ENCODE measurements at regions not wholly inside any gene's neighbourhood (a gene's known extent, or its start where the extent isn't known, plus 50 kb on each side); places are given as distances from the start of the nearest gene placed in this dataset.

DNA sequence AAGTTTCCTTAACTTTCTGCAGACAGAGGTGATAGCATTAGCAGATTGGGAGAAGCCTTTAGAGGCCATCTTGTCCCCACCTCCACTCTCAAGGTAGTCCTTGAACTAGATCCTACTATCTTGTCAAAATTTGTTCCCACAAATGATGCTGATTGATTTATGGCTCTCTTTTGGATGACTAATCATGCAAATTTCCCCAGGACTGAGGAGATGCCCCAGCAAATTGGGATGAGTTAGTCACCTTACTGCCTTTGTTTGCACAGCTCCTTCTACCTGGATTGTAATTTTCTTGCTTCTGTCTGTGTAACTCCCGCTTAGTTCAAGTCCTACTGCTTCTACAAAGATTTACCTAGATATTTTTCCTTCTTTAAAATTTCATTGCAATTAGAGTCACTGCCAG, 391.4 kb upstream of the CADM1 start:
- no peak for DNase-seq (ENCODE audit: low read depth)

GRCh38 chr11:115894176-115894575, 390.0 kb upstream of the CADM1 start:
- no peak for DNase-seq (ENCODE audit: low read depth)

DNA sequence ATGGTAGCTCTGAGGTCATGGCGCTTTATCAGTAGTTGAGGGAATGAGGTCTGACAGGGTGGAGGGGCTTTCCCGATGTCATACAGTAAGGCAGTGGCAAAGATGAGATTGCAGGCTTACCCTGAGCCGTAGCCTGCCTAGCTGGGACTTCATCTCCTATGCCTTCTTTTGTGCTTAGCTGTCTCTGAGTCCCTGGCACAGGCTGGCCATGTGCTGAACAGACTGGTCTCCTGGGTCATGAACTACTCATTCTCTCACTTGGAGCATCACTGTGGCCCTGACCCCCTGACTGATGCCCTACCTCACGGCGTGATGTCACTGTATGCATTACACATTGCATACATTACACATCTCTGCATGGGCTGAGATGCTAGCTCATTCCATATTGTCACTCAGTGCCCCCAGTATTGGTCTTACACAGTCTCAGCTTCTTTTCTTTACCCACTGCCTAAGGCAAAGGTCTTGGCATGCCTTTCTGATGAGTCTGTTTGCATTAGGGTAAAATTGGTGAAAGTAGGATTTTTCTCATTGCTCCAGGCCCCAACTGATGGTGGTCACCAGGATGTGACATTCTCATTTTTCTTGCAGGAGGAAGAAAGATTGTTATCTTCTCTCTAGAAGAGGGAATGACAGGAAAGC, 389.4 kb upstream of the CADM1 start:
- DNase-seq (ENCODE audit: low read depth) = no peak

- DNase-seq (ENCODE audit: low read depth) = no peak
Measured at GRCh38 chr11:115892016-115892415, 387.8 kb upstream of the CADM1 start.

DNA sequence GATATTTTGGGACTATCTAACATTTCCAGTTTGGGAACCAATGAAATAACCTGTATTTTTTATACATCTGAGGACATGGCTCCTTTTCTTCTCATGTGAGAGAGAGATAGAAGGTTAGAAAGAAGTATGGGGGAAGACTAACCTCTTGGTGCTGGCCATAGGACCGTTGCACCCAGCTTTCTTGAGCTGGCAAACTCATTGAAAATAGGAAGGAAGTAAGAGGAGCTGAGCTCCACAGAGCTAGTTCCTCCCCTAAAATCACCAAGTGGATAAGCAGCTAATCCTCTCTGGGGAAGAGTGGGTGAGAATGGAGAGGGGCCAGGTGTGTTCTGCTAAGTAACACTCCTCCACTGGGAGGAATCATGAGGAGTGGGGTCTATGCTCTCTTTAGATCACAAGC, 387.4 kb upstream of the CADM1 start:
- DNase-seq (ENCODE audit: low read depth) = no peak

GRCh38 chr11:115890500-115890899, 386.3 kb upstream of the CADM1 start:
- DNase-seq (ENCODE audit: low read depth) = no peak

GRCh38 chr11:115889712-115890111, 385.5 kb upstream of the CADM1 start:
- DNase-seq (ENCODE audit: low read depth) = no peak

DNA sequence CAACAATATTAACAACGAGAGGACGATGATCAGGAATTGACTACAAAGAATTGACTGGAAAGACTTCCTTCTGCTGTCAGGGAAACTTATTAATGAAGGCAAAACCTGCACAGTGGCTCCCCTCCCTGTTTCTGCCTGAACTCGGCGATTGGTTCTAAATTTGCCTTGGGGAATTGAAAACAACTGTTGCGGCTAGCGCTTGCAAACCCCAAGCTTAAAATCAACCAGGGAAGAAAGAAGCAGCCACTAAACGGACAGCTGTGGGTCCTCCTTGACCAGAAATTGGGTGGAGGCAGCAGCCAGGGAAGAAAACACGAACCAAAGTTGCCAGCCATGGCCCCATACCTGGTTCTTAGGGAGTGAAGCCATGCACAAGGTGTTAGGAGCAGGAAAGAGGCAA, 383.5 kb upstream of the CADM1 start:
- DNase-seq (ENCODE audit: low read depth) = no peak

- DNase-seq (ENCODE audit: low read depth) = no peak
Measured at GRCh38 chr11:115887316-115887715, 383.1 kb upstream of the CADM1 start.

- no peak for DNase-seq (ENCODE audit: low read depth)
Measured at GRCh38 chr11:115886422-115886733, 382.2 kb upstream of the CADM1 start.

GRCh38 chr11:115885535-115886421, 381.6 kb upstream of the CADM1 start:
- DNase-seq (ENCODE audit: low read depth) = no peak

DNA sequence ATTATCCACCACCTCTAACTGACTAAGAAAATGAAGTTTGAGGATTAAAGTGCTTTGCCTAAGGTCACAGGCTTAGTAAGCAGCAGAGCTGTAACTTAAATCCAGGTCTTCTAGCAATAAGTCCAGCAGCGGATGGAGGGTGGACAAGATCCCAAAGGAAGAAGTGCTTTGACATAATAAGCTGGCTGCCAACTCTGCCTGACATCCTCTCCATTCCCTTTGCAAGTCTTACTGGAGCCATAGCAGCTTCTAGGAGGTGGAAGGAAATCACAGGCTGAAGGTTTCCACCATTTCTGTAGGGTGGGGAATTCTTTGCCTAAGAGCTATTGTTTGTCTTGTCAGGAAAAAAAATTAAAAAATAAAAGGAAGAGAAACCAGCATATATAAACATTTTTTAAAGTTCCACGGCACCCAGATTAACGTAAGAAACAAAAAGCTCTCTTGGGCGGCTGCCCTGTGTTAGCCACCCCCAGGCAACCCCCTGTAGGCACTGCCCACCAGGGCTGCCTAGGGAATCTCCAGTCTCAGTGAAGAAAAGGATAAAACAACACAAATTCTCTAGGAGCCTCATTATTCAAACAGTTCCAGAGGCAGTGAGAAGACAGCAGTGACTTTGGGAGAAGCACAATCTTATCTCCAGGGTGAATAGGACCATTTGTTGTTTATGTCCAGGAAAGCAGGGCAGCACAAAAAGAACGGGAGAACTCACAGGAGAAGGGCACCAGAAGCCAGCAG, 380.8 kb upstream of the CADM1 start:
- DNase-seq (ENCODE audit: low read depth) = no peak

GRCh38 chr11:115874843-115875242, 370.6 kb upstream of the CADM1 start:
- no peak for DNase-seq (ENCODE audit: low read depth)

- DNase-seq (ENCODE audit: low read depth) = no peak
Measured at GRCh38 chr11:115873813-115874212, 369.6 kb upstream of the CADM1 start.

DNA sequence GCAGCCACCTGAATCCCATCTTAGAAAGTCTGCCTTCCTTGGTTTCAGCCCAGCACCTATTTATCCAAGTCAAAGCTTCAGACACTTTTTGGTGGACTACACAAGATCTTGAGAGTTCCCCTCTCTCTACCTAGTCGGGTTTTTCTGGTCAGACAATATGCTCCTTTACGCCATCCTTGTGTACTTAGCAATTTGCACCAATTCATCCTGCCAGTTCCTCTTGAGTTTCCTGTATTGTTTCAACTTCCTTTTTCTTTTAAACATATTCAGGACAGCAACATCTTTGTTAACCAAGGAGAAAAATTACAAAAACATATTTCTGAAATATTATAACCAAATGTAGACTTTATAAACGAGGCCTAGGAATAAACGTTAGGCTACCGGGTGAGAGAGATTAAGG, 368.2 kb upstream of the CADM1 start:
- DNase-seq (ENCODE audit: low read depth) = no peak

- no peak for DNase-seq (ENCODE audit: low read depth)
Measured at GRCh38 chr11:115871161-115871760, 367.0 kb upstream of the CADM1 start.

GRCh38 chr11:115869780-115870431, 365.7 kb upstream of the CADM1 start:
- DNase-seq (ENCODE audit: low read depth) = no peak

DNA sequence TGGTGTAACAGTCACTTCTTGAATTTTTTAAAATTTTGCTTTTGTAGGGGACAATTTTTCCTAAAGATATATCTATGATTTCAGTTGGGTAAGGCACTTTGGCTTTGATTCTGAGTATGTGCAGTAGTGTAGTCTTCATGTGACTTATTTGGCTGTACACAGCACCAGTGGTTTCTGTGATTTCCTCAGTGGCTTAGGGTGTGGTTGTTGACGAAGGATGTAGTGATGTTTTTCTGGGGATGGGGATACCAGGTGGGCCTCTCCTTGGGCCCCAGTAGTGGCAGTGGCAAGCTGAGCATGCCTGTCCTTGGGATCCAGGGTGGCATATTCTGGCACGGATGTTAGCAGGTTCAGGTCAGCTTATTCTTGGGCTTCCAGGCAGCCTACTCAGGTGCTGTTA, 364.9 kb upstream of the CADM1 start:
- no peak for DNase-seq (ENCODE audit: low read depth)

- no peak for DNase-seq (ENCODE audit: low read depth)
Measured at GRCh38 chr11:115860246-115860645, 356.0 kb upstream of the CADM1 start.

- no peak for DNase-seq (ENCODE audit: low read depth)
Measured at GRCh38 chr11:115848611-115849010, 344.4 kb upstream of the CADM1 start.

DNA sequence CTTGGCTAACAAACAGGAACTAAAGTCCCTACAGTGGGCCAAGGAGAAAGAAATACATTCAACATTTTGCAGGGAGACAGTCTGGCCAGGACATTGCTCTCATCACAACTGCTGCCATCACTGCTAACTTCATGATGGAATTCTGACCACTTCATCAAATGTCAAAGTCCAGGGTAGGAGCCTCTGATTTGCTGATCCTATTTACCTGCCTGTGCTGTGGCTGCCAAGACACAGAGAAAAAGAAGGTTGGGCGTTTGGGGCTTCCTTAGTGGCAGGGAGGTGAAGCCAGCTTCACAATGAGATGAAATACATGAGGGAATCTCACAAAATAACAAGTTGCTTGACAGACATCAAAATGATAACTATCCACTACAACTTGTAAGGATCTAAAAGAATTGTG, 343.9 kb upstream of the CADM1 start:
- no peak for DNase-seq (ENCODE audit: low read depth)

DNA sequence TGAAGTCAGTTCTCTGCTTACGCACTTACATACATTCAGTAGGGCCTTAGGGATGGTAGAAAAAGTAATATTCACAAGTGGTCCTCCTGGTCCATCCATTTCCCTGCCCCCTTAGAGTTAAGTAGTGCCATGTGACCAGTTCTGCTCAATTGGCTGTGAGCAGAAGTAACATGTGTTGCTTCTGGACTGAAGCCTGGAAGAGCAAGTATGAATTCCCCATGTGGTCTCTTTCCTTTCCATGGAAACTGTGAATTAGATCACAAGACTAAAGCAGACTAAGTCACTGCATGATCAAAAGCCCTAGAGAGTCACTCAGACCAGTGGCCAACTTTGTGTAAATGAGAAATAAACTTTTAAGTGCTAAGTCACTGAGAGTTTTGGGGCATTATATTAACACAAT, 341.7 kb upstream of the CADM1 start:
- no peak for DNase-seq (ENCODE audit: low read depth)
